SK-N-SH (cell line): ENCODE measurements at regions not wholly inside any gene's neighbourhood (a gene's known extent, or its start where the extent isn't known, plus 50 kb on each side); places are given as distances from the start of the nearest gene placed in this dataset.

Experiments used
- CTCF ChIA-PET: fragments of 300-600, 350-600 bp; formaldehyde crosslinking; extraction: SDS; loops from one replicate; lab custom pipeline; 2021; lab: Yijun Ruan, JAX
- POLR2A ChIA-PET: fragments of 350-600 bp; sonication (Branson Sonifier 250); formaldehyde crosslinking; extraction: SDS; loops from one replicate; lab custom pipeline; 2020; ENCODE audit warnings: antibody characterized with exemption, inconsistent platforms; lab: Yijun Ruan, JAX
- DNase-seq: peaks from one replicate; pipeline ENCODE4 v3.0.0; 2012
- H2AFZ ChIP-seq: fragments of 200-600 bp; sonication (generic); 2 replicates; pipeline ENCODE4 v1.8.1; 2016; ENCODE audit warnings: antibody characterized with exemption, mild to moderate bottlenecking, low read depth
- H3F3A ChIP-seq: fragments of 200-600 bp; sonication (generic); replicated peaks from 2 replicates; pipeline ENCODE3; 2016; ENCODE audit warnings: antibody characterized with exemption, mild to moderate bottlenecking; ENCODE audit not compliant: insufficient read depth
- H3K27ac ChIP-seq, 2 experiments: fragments of 200-500 bp in 1 of 2; fragments of 200-600 bp in 1 of 2; sonication (Bioruptor generic) in 1 of 2; sonication (generic), shearing (Covaris generic) in 1 of 2; 2 replicates each; pipeline versions ENCODE4 v1.5.1 to v1.6.1; 2014 to 2016; ENCODE audit warnings: low read depth in 2 of 2, inconsistent platforms in 1 of 2, low read length in 1 of 2, mild to moderate bottlenecking in 1 of 2, mixed read lengths in 1 of 2
- H3K27me3 ChIP-seq: fragments of 200-600 bp; sonication (generic), shearing (Covaris generic); 2 replicates; pipeline ENCODE4 v1.6.1; 2016; ENCODE audit warnings: mixed run types; ENCODE audit not compliant: insufficient read depth
- H3K36me3 ChIP-seq, 2 experiments: fragments of 200-500 bp in 1 of 2; fragments of 200-600 bp in 1 of 2; sonication (Bioruptor generic) in 1 of 2; sonication (generic) in 1 of 2; replicated peaks in 1 of 2; 2 replicates each; pipeline versions ENCODE3 to v1.5.1; 2014 to 2016; ENCODE audit warnings: low read length in 1 of 2, mild to moderate bottlenecking in 1 of 2; ENCODE audit not compliant: insufficient read depth in 2 of 2, control insufficient read depth in 1 of 2
- H3K4me1 ChIP-seq, 2 experiments: fragments of 200-500 bp in 1 of 2; fragments of 200-600 bp in 1 of 2; sonication (Bioruptor generic) in 1 of 2; sonication (generic), shearing (Covaris generic) in 1 of 2; 2 replicates each; pipeline versions ENCODE4 v1.5.1 to v1.6.1; 2014 to 2016; ENCODE audit warnings: low read depth in 1 of 2, low read length in 1 of 2, mixed run types in 1 of 2; ENCODE audit not compliant: insufficient read depth in 2 of 2, control insufficient read depth in 1 of 2
- H3K4me2 ChIP-seq: fragments of 200-600 bp; sonication (generic), shearing (Covaris generic); 2 replicates; pipeline ENCODE4 v1.6.1; 2017; ENCODE audit warnings: mixed run types
- H3K4me3 ChIP-seq, 2 experiments: fragments of 200-500 bp in 1 of 2; fragments of 200-600 bp in 1 of 2; sonication (Bioruptor generic) in 1 of 2; sonication (generic), shearing (Covaris generic) in 1 of 2; 2 replicates each; pipeline versions ENCODE4 v1.5.1 to v1.8.1; 2014 to 2016; ENCODE audit warnings: low read depth in 2 of 2, inconsistent platforms in 1 of 2, low read length in 1 of 2, mild to moderate bottlenecking in 1 of 2, mixed read lengths in 1 of 2, moderate library complexity in 1 of 2
- H3K79me2 ChIP-seq: fragments of 200-600 bp; sonication (generic); 2 replicates; pipeline ENCODE4 v1.8.1; 2017; ENCODE audit warnings: mild to moderate bottlenecking; ENCODE audit not compliant: insufficient read depth
- H3K9ac ChIP-seq: fragments of 200-600 bp; sonication (generic); 2 replicates; pipeline ENCODE4 v1.6.1; 2017; ENCODE audit warnings: mixed run types
- H3K9me2 ChIP-seq: fragments of 200-600 bp; sonication (generic); 2 replicates; pipeline ENCODE4 v1.6.1; 2017; ENCODE audit warnings: mixed run types
- H3K9me3 ChIP-seq: fragments of 200-600 bp; sonication (generic); 2 replicates; pipeline ENCODE4 v1.6.1; 2017; ENCODE audit warnings: mixed run types, mild to moderate bottlenecking, moderate library complexity
- H4K20me1 ChIP-seq: fragments of 200-600 bp; sonication (generic); 2 replicates; pipeline ENCODE4 v1.6.1; 2017; ENCODE audit warnings: mild to moderate bottlenecking, mixed run types; ENCODE audit not compliant: insufficient read depth
- ELF1 ChIP-seq: IDR thresholded peaks from 2 replicates; pipeline ENCODE4 v1.4.0; 2012
- EP300 ChIP-seq, 2 experiments: IDR thresholded peaks; 2 replicates each; pipeline versions ENCODE4 v1.4.0 to v1.6.1; 2012; ENCODE audit warnings: borderline replicate concordance in 1 of 2, low read depth in 1 of 2, low read length in 1 of 2
- FOSL2 ChIP-seq: IDR thresholded peaks from 2 replicates; pipeline ENCODE4 v1.4.0; 2012; ENCODE audit warnings: low read depth, mild to moderate bottlenecking, moderate library complexity, borderline replicate concordance
- FOXJ3 ChIP-seq: sonication (generic); formaldehyde crosslinking; IDR thresholded peaks from 2 replicates; pipeline ENCODE4 v1.5.1; 2020; ENCODE audit warnings: mild to moderate bottlenecking, missing genetic modification reagents
- GATA2 ChIP-seq: sonication (generic); formaldehyde crosslinking; IDR thresholded peaks from 2 replicates; pipeline ENCODE4 v1.5.0; 2020; ENCODE audit warnings: mild to moderate bottlenecking, missing genetic modification reagents
- IRF3 ChIP-seq: fragments of 150-350 bp; IDR thresholded peaks from 2 replicates; pipeline ENCODE4 v1.6.1; 2016; ENCODE audit warnings: mild to moderate bottlenecking, low read depth, low read length
- JUND ChIP-seq: IDR thresholded peaks from 2 replicates; pipeline ENCODE4 v1.4.0; 2012
- NFIC ChIP-seq: IDR thresholded peaks from 2 replicates; pipeline ENCODE4 v1.4.0; 2012; ENCODE audit warnings: borderline replicate concordance
- POLR2AphosphoS5 ChIP-seq: IDR thresholded peaks from 2 replicates; pipeline ENCODE4 v1.6.1; 2012; ENCODE audit warnings: low read depth, low read length
- RFX5 ChIP-seq: IDR thresholded peaks from 2 replicates; pipeline ENCODE4 v1.6.1; 2012; ENCODE audit warnings: mild to moderate bottlenecking, improper control_type of control experiment, low read length
- SIN3A ChIP-seq: IDR thresholded peaks from 2 replicates; pipeline ENCODE4 v1.6.1; 2012; ENCODE audit warnings: low read depth, mild to moderate bottlenecking, low read length, moderate library complexity, borderline replicate concordance
- TAF1 ChIP-seq: IDR thresholded peaks from 2 replicates; pipeline ENCODE4 v1.6.1; 2012; ENCODE audit warnings: low read depth, mild to moderate bottlenecking, low read length, moderate library complexity, borderline replicate concordance
- TCF12 ChIP-seq: IDR thresholded peaks from 2 replicates; pipeline ENCODE4 v1.4.0; 2012
- TEAD4 ChIP-seq: IDR thresholded peaks from 2 replicates; pipeline ENCODE4 v1.4.0; 2012; ENCODE audit warnings: mild to moderate bottlenecking, borderline replicate concordance; ENCODE audit not compliant: insufficient read depth
- USF2 ChIP-seq: fragments of 150-350 bp; IDR thresholded peaks from 2 replicates; pipeline ENCODE4 v1.6.1; 2017; ENCODE audit warnings: antibody characterized with exemption, low read length, low read depth, borderline replicate concordance
- YY1 ChIP-seq: IDR thresholded peaks from 2 replicates; pipeline ENCODE4 v1.4.0; 2012; ENCODE audit warnings: low read depth, mild to moderate bottlenecking
- ZBTB33 ChIP-seq: IDR thresholded peaks from 2 replicates; pipeline ENCODE4 v1.4.0; 2012; ENCODE audit warnings: low read depth, borderline replicate concordance
- WGBS: methylation state at CpG from one replicate; pipeline ENCODE4 v1.1.6; 2017; ENCODE audit warnings: low lambda C conversion rate; 5-methylcytosine and 5-hydroxymethylcytosine counted together

- H3F3A ChIP-seq, result no peaks in the 10 kb centered on the region
- H3K4me1 ChIP-seq, result no peaks in the 10 kb centered on the region
- ChIA-PET POLR2A (no interaction called here), CTCF (interaction anchor here (1.2 kb wide), 1 partner anchor 12 kb away, joined by 3 read pairs; no protein-coding TSS in a partner anchor)
- TF ChIP-seq YY1 (no peak), RFX5 (no peak), USF2 (no peak), GATA2 (CRISPR knock-in tag) (no peak), JUND (no peak), EP300 (IDR thresholded peaks at IDR 0.05; ENCODE audit: borderline replicate concordance in 1 of 2, low read depth in 1 of 2, low read length in 1 of 2) (no peak), TCF12 (no peak), IRF3 (no peak), POLR2AphosphoS5 (no peak), FOSL2 (no peak), ELF1 (no peak), NFIC (no peak), TAF1 (no peak), ZBTB33 (no peak), FOXJ3 (no peak), TEAD4 (no peak), SIN3A (no peak)
- no peaks in the 10 kb centered on the region for H3K36me3 ChIP-seq
- no peaks in the 10 kb centered on the region for H3K9me3 ChIP-seq
- no peaks in the 10 kb centered on the region for H3K9me2 ChIP-seq
- H3K4me2 ChIP-seq, result no peak overlapping the region
- H4K20me1 ChIP-seq, result no peaks in the 10 kb centered on the region
- no peak for DNase-seq
- H3K9ac ChIP-seq, result no peak overlapping the region
- H2AFZ ChIP-seq, result no peak overlapping the region
- WGBS, result 58% methylated on average over 2 of the region's 2 CpGs
- H3K27me3 ChIP-seq, result no peaks in the 10 kb centered on the region
- no peak overlapping the region for H3K27ac ChIP-seq
- H3K4me3 ChIP-seq, result no peak overlapping the region
- no peaks in the 10 kb centered on the region for H3K79me2 ChIP-seq
These were observed 257.6 kb downstream of the TTLL7 start for GRCh38 chr1:83741348-83741747.
